CD4-positive, alpha-beta T cell treated with Interferon alpha-2 for 1 hour (primary cell): ENCODE measurements at regions not wholly inside any gene's neighbourhood (a gene's known extent, or its start where the extent isn't known, plus 50 kb on each side); places are given as distances from the start of the nearest gene placed in this dataset.
"Not testable (repeated sequence)": the region's sequence is repeated elsewhere in the genome, so short reads cannot be mapped to it uniquely, and the experiment has no call there.

Experiments
- DNase-seq, 2 donors: peaks; one replicate each; pipeline ENCODE4 v3.0.0-alpha.2; 2020 to 2022

GRCh38 chr14:71758229-71758951 lies 173.8 kb upstream of the RGS6 start:
- no peak for DNase-seq

- no peak for DNase-seq
Observed at GRCh38 chr14:71762575-71762974, 169.7 kb upstream of the RGS6 start.

DNA sequence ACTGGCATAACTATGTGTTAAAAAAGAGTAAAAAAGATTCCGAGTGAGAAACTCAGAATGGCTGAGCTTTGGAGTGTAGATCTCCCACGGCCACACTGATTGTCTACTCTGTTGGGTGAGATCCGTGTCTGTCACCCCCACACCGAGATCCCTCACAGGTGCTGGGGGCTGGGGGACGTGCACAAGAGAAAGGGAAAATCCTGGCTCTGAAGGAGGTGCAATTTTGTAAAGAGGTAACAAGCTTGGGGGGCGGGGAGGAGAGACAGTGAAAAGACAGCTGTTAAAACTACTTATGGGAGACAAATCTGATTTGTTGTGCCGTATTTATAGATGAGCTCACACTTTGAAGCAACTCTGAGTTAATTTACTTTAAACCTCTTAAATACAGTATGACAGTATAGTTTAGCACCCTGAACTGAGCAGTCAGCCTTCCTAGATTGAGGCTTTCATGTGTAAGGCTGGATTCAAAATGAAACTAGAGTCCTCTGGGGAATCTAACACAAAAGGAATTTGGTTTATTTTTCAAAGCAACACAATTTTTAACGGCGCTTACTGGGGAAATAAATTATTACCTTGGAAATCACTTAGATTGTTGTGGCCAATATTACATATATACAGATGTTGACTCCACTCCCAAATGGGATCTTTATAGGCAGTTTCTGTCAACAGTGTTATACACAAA lies 167.4 kb upstream of the RGS6 start:
- no peak for DNase-seq

DNA sequence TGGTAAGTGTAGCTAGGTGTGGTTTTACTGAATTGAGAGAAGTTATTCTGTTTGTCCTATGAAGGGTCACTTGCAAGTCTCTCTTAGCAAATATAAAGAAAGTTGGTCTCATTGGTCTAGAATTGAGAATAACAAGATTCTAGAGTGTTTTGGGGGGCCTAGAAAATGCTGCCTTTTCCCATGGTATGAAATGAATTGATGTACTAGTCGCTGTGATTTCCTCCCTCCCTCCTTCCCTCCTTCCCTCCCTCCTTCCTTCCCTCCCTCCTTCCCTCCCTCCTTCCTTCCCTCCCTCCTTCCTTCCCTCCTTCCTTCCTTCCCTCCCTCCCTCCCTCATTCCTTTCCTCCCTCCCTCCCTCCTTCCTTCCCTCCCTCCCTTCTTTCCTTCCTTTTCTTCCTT lies 166.7 kb upstream of the RGS6 start:
- DNase-seq, result no peak

DNA sequence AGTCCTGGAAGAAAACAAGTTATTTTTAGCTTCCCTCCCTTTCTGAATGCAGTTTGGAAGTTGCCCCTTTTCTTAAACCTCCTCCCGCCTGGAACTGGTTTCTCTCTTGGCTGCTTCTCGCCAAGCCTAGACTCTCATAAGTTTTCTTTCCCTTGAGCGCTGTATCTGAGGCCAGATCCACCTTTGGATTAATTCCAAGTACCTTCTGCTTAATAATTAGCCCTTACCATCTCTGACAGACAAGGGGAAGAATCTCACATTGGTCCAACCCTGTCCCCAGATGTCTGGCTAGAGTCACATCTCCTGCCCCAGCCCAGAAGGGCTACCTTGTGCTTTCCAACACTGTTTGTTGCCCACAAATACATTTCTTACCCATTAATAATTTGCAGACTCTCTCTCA lies 161.8 kb upstream of the RGS6 start:
- no peak for DNase-seq

- not testable (repeated sequence) for DNase-seq
Observed at GRCh38 chr14:71771421-71771820, 160.8 kb upstream of the RGS6 start.

DNA sequence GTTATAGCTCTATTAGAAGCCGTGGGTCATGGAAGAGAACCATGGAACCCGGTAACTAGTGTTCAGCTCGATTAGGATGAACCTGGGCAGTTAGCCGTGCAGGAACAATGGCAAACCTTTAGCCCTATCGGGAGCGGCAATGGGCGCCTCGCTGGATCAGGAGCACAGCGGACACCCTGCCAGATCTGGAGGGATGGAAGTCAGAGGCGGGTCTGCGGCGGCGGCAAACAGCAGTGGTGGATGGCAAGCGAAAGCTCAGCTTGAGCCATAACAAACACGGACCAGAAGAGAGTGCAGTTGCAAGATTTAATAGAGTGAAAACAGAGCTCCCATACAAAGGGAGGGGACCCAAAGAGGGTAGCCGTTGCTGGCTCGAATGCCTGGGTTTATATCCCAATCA lies 160.2 kb upstream of the RGS6 start:
- not testable (repeated sequence) for DNase-seq

- DNase-seq, result no peak
Observed at GRCh38 chr14:71773898-71774481, 158.2 kb upstream of the RGS6 start.

DNA sequence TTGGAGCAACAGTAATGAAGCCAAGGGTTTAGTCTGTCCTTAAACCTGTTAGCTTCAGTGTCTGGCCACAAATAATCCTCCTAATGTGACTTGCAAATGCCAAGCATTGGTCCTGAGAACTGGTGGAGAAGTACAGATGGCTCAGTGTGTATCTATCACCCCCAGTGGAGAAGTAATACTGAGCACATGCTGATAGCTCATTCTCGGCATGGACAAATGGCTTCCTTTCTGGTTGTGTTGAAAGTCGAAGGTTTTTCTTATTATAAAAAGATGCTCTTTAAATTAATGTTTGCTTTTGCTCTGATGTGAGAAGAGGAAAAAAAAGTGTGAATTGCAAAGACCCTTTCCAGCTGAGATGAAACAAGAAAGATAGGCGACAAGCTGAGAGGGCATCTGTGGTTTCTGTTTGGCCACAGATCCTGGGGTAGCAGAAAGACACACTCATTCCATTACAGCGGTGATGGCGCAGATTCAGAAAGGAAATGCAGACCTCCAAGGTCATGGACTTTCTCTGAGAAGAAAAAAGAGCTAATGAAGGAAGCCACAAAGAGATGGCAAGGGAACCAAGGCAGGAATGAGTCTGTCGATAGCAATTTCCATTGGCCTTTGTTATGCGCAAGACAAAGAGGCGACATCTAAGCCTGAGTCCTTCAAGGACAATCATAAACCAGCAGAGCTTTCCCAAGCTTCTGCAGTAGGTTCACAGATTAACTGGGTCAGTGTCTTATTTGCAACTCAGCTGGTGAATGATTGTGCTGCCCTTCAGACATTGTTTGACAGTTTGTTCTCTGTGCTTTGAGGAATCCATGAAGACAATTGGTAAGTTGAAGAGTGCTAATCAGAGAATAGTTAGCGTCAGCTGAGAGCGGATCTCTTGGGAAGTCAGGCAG lies 155.5 kb upstream of the RGS6 start:
- DNase-seq, result no peak

DNA sequence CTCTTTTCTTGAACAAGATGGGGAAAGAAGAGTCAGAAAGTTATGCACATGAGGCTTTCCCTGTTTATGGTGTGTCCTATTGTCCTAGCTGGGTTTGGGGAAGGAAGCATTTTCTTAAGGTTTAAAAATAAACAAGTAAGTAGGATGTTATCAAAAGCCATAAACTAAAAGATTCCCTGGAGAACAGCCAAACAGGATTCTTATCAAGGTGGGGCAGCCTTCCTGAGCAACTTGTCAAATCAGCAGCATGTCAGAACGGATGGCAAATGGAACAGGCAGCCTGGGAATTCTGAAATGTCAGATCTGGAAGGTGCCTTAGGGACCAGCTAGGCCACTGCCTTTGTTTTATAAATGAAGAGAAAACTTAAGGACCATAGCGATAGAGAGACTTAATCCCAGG lies 152.2 kb upstream of the RGS6 start:
- no peak for DNase-seq

DNA sequence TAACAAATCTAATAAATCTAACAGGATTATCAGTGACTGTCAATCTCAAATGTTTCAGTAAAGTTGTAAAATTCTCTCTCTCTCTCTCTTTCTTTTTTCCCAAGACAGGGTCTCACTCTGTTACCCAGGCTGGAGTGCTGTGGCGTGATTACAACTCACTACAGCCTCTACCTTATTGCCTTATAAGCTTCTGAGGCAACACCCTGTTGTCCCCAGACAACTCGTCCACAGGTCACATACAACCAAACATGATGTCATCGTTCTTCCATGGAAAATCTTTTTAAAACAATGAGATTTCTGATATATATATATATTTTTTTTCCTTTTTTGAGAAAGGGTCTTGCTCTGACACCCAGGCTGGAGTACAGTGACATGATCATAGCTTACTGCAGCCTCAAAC lies 151.4 kb upstream of the RGS6 start:
- DNase-seq, result no peak

GRCh38 chr14:71783088-71783487 lies 149.1 kb upstream of the RGS6 start:
- DNase-seq, result no peak

GRCh38 chr14:71783786-71784185 lies 148.4 kb upstream of the RGS6 start:
- DNase-seq, result no peak

DNA sequence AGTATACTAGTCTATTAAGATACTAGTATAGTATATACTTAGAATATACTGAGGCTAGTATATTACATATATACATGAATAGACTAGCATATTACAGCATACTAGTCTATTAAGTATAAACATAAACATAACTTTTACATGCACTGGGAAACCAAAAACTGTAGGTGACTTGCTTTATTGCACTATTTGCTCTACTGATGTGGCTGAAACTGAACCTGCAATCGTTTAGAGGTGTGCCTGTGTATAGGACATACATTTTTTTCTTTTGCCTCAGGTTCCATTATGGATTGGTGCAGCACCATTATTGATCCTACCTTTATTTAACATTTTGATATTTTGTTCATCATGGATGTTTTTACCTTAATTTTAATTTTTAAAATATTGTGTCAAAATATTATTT lies 143.2 kb upstream of the RGS6 start:
- no peak for DNase-seq

DNA sequence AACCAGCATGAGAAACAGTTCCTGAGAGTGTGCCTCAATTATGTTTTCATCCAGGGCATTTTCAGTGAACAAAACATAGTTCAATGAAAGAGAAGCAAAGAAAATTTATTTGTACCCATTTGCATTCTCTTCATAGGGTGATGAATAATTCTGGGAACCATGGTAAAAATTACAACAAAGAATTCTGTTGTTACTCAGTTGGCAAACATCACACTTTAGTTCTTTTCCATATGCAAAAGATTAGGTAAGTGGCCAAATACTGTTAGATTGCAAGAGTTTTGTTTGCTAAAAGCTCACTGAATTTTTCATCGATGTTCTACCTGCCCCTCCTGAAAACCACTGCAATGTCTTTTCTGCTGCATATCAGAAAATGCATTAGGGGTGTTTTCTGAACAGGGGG lies 132.4 kb upstream of the RGS6 start:
- DNase-seq, result no peak

GRCh38 chr14:71800878-71801277 lies 131.4 kb upstream of the RGS6 start:
- DNase-seq, result no peak

- DNase-seq, result no peak
Observed at GRCh38 chr14:71803539-71804260, 128.5 kb upstream of the RGS6 start.

DNA sequence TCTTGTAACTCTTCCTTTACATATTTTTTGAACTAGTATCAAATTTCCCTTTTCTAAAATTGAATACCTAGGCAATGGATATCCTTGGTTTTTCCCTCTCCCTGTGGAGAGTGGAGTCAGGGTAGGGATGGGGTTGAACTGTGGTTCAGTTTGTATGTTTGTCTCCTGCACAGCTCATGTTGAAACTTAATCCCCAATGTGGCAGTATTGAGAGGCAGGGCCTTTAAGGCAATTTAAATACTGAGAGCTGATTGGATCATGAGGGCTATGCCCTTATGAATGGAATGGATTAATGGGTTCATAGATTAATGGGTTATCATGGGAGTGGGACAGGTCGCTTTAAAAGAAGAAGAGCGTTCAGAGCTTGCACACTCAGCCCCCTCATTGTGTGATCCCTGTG lies 127.2 kb upstream of the RGS6 start:
- DNase-seq, result no peak

DNA sequence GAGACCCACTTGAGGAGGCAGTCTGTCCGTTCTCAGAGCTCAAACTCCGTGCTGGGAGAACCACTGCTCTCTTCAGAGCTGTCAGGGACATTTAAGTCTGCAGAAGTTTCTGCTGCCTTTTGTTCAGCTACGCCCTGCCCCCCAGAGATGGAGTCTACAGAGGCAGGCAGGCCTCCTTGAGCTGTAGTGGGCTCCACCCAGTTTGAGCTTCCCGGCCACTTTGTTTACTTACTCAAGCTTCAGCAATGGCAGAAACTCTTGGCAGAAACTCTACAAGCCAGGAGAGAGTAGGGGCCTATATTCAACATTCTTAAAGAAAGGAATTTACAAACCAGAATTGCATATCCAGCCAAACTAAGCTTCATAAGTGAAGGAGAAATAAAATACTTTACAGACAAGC lies 125.2 kb upstream of the RGS6 start:
- DNase-seq, result not testable (repeated sequence)

- not testable (repeated sequence) for DNase-seq
Observed at GRCh38 chr14:71810800-71811199, 121.4 kb upstream of the RGS6 start.

- DNase-seq, result no peak
Observed at GRCh38 chr14:71812693-71813092, 119.5 kb upstream of the RGS6 start.

DNA sequence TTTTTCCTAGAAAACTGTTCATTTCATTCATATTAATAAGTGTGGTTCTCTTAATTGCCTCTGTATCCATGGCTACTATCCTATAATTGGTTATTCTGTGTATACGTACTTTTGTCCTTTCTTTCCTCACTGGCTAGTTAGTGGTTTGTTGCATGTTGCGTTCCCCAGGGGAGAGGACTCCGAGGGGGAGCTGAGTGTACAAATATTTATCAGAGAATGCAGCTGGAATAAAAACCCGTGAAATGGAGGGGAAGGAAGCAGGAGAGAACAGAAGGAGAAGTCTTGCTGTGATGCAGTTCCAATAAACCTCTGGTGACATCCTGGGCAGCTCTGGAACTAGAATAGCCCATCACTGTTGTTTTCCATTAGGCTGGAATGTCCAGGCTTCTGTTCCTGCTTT lies 117.1 kb upstream of the RGS6 start:
- no peak for DNase-seq

DNA sequence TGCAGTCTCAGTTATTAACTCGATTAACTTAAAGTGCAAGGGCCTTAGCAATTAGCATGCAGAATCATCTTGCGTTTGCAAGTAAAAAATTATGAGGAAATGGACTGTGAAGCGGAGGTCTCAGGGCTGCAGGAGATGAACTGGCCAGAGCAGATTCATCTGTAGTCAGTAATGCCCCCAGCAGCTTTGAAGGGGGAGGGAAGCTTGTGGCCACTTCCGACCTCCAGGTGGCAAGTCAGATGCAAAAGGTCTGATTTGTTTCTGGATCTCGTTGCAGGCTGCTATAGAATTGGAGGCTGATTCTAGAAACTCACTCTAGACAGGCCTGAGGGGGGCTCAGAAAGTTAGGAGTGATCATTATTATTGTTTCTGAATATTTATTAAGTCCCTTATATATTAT lies 107.4 kb upstream of the RGS6 start:
- no peak for DNase-seq
